ENCODE measurements at regions not wholly inside any gene's neighbourhood (a gene's known extent, or its start where the extent isn't known, plus 50 kb on each side); places are given as distances from the start of the nearest gene placed in this dataset.
A peak's percentile ranks its signal among the peaks of the same experiment; 100 is the strongest.

DNA sequence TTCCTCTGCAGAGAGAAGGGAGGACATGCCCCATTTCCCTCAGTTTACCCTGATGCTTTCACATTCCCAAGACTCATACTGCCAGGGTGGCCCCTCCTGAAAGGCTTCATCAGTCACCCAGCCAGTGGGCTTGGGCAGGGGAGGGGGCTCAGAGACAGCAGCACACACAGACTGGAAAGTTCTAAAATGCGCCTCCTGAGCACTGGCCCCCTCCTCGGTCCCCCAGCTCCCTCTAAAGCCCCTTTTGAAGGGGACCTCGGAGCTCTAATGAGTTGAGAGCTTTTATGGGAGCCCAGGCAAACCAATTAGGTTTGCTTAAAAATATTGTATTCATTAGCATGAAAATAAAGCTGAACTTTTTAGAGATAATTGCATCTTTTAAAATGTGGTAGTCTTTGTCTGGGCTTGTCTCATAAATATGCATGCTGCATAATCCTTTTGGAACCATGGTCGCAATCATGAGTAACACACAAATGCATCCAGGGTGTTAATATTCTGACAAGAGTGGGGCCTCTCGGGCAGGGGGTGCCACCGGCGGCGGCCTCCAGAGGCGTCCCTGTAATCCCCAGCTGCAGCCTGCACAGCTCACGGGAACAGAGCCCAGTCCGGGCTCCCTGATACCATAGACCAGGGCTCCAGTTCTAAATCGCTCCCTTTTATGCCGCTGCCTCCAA lies 78.5 kb downstream of the RPLP1 start:
- no peak for DNase-seq

DNA sequence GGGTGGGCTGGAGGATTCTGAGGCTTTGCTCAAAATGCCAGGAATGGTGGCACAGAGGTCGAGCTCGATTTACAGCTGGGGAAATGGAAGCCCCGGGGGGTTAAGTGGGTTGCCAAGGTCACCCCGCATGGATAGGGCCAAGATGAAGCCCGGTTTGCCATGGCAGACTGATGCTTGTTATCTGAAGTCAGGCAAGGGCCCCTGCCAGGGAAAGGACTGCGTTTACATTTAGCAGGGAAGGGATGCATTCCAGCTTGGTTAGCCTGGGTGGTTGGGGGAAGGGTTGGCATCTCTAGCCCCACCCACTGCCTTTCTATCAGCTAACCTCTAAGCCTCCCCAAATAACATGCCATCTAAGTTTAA lies 79.0 kb downstream of the RPLP1 start:
- DNase-seq = no peak

DNA sequence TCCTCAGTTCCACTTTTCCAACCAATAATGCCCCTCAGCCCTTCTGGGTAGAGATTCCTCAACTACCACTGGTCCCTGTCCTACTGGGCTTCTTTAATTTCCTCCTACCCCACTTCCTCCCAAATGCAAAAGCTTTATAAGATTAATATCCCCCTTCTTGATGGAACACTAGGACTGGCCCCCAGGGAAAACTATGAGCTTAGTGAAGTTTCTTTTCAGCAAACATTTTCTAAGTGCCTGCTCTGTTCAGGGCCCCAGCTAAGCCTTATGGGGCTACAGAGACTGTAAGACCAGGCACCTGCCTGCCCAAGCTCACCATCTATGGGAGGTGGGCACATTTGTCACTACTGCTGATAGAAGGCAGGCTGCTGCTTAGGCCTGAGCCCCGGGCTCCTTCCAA lies 79.4 kb downstream of the RPLP1 start:
- DNase-seq = no peak

DNA sequence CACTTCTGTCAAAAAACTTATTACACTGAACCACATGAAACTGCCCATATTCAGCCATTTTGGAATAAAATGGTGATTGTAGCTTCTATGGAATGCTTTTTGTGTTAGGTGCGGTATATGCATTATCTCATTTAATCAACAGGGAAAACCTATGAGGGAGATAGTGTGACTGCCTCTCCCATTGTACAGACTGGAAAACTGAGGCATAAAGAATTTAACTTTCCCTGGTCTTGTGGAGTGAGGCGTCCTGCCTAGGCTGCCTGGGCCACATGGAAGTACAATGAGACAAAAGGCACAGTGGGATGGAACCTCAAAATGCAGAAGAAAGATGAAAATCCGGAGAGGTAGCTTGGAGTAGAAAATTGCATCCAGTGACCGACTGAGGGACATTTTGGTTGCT lies 80.2 kb downstream of the RPLP1 start:
- DNase-seq = no peak

DNA sequence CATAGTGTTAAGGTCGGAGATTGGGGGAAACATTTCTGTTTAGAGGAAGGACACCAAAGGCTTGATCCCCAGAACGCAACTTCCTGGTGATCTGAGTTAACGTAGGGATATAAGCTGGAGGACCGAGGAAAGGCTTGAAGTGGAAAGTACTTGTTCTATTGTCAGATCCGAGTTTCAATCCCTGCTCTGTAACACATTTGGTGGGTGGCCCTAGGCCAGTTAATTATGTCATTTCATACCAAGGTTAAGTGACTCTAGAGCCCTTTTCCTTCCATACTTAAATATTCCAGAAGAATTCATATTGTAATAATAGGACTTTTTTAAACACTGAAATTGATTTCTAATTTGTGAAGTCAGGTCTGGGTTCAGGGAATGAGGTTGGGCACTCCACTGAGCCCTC lies 80.9 kb downstream of the RPLP1 start:
- no peak for DNase-seq

DNA sequence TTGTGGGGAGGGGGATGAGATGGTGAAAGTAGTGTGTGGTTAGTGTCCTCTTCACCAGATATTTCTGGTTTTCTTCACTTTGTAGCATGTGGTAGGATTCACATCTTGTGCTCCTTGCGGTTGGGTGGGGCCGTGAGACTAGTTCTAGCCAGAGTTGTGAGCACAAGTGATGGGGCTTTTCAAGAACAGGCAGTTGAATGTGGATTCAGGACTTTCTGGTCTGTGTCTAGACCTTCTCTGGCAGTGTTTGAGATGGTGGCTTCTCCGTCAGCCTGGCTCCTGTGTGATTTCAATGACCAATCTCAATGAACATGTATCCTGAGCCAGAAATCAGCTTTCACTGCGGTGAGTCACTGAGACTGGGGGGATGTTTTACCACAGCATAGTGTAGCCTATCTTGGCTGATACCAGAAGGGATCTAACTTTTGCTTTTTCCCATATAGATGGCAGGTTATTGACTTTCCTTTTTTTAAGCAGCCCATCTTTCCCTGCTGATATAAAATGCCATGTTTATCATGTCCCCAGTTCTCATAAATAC lies 82.6 kb downstream of the RPLP1 start:
- peak; percentile 52 for DNase-seq

DNA sequence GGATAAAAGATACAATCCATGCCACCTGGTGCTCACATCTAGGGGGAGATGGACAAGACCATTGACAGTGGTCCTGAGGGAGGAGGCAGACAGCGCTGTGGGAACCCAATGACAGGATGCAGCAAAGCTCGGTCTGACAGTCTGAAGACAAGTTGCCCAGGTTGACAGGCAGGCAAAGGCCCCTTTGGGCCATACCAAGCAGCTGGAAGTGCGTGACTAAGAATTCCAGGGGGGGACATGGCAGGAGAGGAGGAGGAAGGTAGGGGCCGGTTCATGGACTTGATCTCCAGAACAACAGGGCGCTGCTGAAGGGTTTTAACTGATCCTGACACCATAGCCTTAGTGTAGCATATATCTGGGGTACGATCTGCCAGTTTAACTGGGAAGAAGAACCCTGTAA lies 83.4 kb downstream of the RPLP1 start:
- no peak for DNase-seq

DNA sequence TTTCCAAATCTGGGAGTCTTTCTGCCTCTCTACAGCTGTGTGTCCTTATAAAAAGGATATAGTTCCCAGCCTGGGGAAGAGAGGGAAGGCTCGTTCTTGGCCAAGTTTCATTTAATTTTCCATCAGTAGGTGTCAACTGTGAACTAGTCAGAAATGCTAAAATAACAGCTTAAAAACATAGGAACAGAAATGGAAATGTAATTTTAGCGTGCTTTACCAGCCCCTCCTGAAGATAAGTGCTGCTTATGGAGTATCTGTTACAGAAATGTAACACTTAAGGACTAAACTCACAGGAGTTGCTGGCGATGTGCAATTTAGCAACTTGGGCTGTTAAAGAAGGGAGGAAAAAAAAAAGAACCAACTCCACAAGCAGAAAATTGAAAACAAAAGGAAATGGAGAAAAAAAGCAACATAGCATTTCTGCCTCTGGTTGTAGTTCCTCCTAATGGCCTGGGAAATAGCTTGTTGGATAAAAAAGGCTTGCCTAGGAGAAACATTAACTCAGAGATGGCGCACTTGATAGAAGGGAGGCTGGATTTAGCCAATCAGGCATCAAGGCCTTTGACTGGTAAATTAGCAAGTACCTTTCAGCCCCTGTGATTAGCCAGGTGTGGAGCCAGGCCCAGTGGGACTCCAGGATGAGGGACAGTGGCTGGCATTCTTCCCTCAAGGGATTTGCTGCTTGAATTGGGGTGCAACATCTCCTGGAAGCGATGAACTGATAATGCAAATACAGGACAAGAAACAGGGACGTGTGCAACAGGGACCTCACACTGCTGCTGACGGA lies 84.3 kb downstream of the RPLP1 start:
- peak; percentile 5 for DNase-seq

DNA sequence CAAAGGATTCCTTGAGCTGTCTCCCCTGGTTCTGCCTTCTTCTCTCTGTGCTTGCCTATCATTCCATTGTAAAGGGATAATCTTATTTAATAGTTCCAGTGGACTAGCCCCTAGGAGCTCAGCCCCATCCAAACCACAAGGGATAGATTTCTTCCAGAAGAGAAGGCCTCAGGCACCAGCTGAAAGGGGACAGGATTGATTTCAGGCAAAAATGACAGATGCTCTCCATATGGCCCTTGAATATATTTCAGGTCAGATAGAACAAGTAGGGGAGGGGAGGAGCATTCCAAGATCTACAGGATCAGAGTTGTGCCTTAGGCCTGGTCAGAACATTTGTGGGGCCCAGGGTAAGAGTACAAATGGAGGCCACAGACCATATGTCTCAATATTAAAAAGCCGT lies 85.3 kb downstream of the RPLP1 start:
- no peak for DNase-seq

DNA sequence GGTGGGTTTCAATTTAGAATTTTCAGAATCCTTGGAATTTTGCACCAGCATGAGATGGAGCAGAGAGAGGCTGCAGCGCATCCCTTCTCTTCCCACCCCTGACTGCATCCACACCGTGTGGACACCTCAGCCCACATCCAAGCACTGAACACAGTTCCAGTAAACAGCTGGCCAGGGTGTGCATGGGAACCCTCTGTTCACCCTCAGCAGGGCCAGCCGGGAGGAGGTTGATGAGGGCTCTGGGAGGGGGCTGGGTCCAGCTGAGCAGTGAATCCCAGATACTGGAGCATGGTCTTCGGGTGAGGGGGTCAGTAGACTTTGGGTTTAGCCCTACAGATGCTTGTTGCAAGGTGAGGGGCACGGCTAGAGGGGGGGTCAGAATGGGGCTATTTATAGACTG lies 85.8 kb downstream of the RPLP1 start:
- no peak for DNase-seq

DNA sequence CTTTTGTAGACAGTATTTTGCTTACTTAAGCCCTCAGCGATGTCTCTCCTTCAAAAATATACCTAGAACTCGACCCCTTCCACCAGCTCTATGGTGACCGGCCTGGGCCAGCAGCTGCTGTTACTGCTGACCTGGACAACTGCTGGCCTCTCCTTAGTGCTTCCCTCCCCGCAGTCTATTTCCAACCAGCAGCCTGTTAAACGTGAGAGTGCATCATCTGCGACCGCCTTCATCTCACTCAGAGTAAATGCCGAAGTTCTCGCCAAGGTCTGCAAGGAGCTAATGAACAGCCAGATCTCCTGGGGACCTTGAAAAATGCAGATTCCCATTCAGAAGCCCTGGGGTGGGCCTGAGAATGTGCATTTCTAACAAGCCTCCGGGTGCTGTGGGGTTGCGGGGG lies 86.7 kb downstream of the RPLP1 start:
- DNase-seq = no peak

DNA sequence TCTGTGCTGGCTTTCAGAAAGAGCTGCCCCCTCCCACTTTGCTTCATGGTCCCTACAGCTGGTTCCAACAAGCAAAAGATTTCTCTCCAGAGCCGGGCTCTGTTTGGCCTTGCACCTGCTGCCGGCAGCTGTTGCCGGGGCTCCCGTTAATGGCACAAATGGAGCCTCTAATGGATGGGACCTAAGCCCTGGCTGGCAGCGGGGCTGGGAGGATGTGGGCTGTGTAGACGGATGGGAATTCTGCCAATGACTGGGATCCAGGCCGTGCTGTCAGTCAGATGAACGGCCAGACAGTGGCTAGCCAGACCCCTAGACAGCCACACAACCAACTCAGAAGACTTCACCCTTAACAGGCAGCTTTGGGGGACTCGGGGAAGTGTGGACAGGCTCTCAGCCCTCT lies 88.0 kb downstream of the RPLP1 start:
- DNase-seq = no peak

DNA sequence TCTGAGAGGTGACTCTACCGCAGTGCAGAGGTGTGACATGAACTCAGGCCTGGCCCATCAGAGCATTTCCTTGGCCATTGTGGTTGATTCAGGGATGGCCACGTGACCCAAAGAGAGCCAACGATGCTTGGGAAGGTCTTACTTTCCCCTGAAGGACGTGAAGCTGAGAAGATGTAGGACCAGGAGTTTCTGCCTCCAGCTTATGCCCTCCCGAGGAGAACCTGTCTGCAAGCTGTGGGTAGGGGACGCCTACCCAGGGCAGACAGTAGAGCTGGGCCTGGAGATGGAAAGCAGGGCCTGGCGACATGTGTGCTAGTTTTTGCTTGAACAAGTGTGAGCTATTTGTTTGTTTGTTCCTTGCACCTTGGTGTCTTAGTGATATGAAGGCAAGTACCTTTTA lies 89.4 kb downstream of the RPLP1 start:
- no peak for DNase-seq

DNA sequence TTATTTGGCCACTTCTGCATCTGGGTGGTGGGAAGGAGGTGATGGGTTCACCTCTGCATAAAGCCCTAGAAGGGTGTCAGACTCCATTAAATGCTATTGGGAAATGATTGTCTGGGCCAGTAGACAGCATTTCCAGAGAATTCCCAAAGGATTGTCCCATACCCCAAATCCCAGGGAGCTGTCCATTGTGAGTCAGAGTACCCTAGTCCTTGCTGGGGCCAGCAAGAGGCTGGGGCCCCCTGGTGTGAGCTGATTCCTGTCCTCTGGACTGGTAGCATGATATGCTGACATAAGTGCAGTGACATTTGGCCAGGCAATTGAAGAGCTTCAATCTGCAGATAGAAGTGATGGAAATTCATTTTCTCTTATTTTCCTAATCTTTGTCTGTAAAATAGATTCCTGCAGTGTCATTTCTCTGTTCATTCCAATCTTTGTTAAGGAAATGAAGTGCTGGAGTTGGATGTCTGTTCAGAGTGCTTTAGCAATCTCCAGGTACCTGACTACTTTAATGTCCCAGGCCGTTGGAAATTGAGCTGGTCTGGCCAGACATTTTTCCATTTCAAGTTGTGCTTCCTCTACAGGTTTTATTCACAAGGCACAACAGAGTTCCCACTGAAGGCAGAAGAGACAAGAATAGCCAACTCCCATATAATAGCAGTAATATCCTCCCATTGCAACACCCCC lies 91.2 kb downstream of the RPLP1 start:
- no peak for DNase-seq

DNA sequence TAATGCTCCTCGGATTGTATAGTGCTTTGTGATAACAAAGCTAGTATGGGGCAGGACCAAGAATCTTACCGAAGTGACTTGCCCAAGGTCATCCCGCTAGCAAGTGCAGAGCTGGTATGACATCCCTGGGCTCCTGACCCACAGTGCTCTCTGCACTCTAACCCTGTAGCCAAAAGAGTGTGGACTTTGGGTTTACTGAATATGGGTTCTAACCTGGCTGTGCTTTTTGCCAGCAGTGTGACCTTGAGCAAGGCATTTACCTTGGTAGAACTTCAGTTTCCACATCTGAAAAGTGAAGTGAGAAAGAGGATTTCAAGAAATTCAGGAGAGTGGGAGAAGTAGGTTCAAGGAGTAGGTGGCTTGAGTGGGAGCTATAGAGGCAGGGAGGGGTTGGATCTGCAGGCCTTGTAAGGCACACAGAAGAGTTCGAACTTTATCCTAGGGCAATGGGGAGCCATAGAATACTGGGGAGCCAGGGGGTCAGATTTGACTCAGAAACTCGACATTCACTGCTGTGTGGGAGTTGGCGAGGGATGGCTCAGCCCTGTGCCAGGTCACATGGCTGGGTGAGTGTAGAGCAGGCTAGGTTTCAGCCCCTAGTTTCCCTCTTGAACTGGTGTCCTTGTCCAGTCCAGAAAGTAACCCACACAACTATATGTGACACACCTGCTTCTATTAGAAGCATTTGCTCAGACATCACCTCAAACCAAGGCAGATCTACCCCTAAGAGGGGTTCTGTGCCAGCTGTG lies 91.9 kb downstream of the RPLP1 start:
- no peak for DNase-seq

DNA sequence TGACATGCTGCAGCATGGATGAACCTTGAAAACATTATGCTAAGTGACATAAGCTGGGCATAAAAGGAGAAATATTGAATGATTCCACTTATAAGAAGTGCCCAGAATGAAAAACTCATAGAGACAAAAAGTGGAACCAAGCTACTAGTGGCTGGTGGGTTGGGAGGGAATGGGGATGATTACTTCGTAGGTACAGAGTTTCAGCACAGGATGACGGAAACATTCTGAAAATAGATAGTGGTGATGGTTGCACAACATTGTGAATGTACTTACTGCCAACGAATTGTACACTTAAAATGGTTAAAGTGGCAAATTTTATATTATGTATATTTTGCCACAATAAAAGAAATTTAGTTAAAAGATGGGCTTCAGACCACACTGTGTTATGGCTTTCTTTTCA lies 93.6 kb downstream of the RPLP1 start:
- DNase-seq = peak; percentile 86

DNA sequence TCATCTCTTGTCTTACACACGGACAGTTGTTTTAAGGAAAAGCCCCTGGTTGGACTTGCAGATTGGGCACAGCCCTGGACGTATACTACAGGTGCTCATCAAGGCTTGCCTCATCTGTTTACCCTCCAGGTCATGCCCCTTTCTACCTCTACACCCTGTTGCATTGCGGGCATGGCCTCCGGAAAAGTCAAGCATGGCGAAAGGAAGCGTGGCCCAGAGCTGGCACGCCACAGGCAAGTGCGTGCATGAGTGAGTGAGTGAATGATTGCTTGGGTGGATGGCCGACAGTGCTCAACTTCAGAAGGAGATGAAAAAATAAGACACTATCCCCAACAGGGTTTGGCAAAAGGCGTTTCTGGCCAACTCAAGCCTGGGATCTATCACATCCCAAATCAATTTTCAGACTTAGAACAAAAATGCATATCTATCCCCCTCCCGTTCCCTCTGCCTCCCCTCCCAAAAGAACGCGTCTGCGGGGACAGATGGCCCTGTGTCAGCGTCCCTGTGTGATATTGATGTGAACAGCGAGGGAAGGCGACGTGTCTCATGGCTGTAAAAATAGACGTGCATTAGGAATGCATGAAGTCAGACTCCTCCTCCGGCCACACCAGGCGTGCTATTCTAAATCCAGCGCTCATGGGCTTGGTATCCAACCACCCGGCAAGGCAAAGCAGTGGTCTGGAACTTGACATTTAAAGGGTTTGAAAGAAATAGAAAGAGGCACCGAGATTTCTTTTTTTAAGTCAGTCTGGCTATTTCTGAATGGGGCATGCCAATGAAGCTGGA lies 96.0 kb downstream of the RPLP1 start:
- DNase-seq = no peak

DNA sequence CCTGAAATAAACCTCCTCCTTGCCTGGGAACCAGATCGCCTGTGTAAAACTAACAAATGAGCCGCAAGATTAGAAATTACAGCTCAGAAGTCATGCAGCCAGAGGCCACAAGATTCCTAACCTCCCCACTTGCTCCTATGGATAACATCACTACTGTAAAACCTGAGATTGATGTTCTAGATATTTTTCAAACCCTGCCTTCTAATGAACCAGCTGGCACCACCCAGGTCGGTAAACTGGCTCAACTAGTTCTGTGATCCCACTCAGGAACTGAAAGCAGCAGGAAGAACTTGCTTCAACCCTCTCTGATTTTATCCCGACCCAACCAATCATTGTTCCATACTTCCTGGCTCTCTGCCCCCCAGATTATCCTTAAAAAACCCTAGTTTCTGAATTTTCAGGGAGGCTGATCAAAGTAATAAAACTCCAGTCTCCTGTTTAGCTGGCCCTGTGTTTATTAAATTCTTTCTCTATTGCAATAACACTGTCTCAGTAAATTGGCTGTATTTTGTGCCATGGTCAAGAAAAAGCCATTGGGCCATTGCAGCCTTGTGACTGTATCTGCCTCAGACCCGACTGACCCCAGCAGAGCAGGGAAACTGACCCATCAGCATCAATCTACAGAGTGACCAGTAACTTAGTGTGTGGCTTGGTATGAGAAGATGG lies 98.9 kb downstream of the RPLP1 start:
- DNase-seq = no peak

DNA sequence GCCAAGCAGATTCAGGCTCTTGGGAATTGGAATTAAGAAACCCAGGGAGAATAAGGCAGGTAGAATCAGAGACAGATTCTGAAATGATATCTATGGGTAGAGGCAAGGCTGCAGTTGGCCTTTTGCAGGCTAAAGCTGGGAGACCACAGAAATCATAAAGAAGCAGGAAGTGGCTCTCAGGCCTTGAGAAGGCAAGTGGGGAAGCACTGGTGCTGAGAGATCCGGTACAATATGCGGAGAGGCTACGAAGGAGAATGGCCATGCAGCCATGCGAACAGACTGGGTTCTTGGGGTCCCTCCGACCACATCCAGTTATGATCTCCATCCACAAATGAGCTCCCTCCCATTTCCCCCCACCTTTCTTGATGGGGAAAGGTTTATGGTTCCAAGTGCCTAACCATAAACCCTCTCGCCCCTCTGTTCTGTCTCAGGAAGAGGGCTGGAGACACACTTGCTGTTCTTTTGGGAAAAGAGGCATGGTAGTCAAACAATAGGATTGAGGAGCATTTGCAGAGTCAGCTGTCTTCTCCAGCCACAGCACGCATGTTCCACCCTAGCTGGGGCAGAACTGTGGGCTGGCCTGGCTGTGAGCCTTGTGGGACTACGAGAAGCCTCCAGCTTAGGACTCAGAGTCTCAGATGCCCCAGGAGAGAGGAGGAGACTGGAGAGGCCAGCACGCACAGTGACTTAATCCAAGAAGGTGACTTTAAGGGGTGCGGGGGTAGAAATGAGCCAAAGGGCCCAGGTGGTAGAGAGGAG lies 99.6 kb downstream of the RPLP1 start:
- DNase-seq = peak; percentile 21

DNA sequence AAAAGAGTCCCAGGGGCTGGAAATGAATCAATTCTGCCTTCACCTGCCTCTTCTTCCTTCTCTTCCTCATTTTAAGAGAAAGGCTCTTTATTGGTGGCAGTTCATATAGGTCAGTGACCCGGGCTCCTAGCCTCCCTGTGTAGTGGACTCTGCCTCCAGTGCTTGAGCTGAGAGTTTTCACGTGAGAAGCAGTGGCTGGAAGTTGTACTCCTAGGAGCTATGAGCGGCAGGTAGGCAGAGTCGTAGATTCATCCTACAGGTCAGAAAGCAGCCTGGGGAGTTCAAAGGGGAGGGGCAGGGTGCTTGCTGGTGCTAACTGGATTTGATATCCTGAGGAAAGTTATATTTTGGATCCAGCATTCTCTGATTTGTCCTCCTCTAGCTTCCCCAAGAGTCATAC lies 101.1 kb downstream of the RPLP1 start:
- DNase-seq = no peak
